ENCODE measurements at regions not wholly inside any gene's neighbourhood (a gene's known extent, or its start where the extent isn't known, plus 50 kb on each side); places are given as distances from the start of the nearest gene placed in this dataset.
A peak's percentile ranks its signal among the peaks of the same experiment; 100 is the strongest.

GRCh38 chrX:149120459-149120858 lies 384.6 kb downstream of the IDS start:
- TF ChIP-seq POLR2AphosphoS5 (IDR thresholded peaks at IDR 0.05; ENCODE audit: low read length) (no peak), TAF1 (IDR thresholded peaks at IDR 0.05; ENCODE audit: borderline replicate concordance, low read depth, low read length) (no peak), SP1 (IDR thresholded peaks at IDR 0.05; ENCODE audit: low read depth, low read length) (no peak), RFX5 (IDR thresholded peaks at IDR 0.05; ENCODE audit: low read depth, low read length) (no peak), CTCF (IDR thresholded peaks at IDR 0.05 in 2 of 3, conservative IDR thresholded peaks at IDR 0.05 in 1 of 3; ENCODE audit: control insufficient read depth in 2 of 3, extremely low read depth in 1 of 3, insufficient read depth in 1 of 3, low read depth in 3 of 3, low read length in 3 of 3) (0 out of 6 replicates have a peak, but pooled peaks of 1 of the 3 experiments have one; percentile 3), MYB (IDR thresholded peaks at IDR 0.05; ENCODE audit: borderline replicate concordance, low read depth, low read length) (no peak), EGR1 (IDR thresholded peaks at IDR 0.05; ENCODE audit: borderline replicate concordance in 1 of 2, low read depth in 2 of 2, low read length in 2 of 2) (no peak), RAD21 (IDR thresholded peaks at IDR 0.05; ENCODE audit: insufficient read depth, low read depth, low read length) (peak; percentile 6; the same call in 1 of the 2 replicates)

Data from GM12878 (cell line).